Right lobe of liver (tissue), 6 donors: ENCODE measurements at regions not wholly inside any gene's neighbourhood (a gene's known extent, or its start where the extent isn't known, plus 50 kb on each side); places are given as distances from the start of the nearest gene placed in this dataset.

Source experiments
- ATAC-seq, 4 donors: fragments of 200-7000 bp; cut with Tn5 transposase; one replicate each; pipeline ENCODE4 v1.9.1; 2020; ENCODE audit warnings: mild to moderate bottlenecking in 4 of 4, moderate library complexity in 4 of 4
- DNase-seq, 3 donors: peaks; one replicate each; pipeline ENCODE4 v3.0.0-alpha.2; 2020
- H3K27ac ChIP-seq, 3 donors: fragments of 200-600 bp; one replicate each; pipeline ENCODE4 v1.8.0; 2022
- H3K27me3 ChIP-seq, 2 donors: fragments of 200-600 bp; one replicate each; pipeline ENCODE4 v1.8.0; 2022
- H3K36me3 ChIP-seq, 4 donors: fragments of 200-600 bp; sonication (generic) in 1 of 4; one replicate each; pipeline versions ENCODE4 v1.5.1 to v1.8.0; 2017 to 2022; ENCODE audit warnings: control low read depth in 1 of 4
- H3K4me1 ChIP-seq, 4 donors: fragments of 200-600 bp; sonication (generic) in 1 of 4; one replicate each; pipeline versions ENCODE4 v1.5.1 to v1.8.0; 2017 to 2022; ENCODE audit warnings: control low read depth in 1 of 4
- H3K4me3 ChIP-seq, 3 donors: fragments of 200-600 bp; one replicate each; pipeline ENCODE4 v1.8.0; 2022
- H3K9me3 ChIP-seq, 4 donors: fragments of 200-600 bp; sonication (generic) in 1 of 4; one replicate each; pipeline versions ENCODE4 v1.5.1 to v1.8.0; 2017 to 2022; ENCODE audit warnings: control low read depth in 1 of 4
- CTCF ChIP-seq, 4 donors: fragments of 200-600 bp in 3 of 4; fragments of 450-650 bp in 1 of 4; IDR thresholded peaks; one replicate each; pipeline versions ENCODE4 v1.5.1 to v1.8.0; 2016 to 2022; ENCODE audit warnings: antibody characterized with exemption in 4 of 4, mild to moderate bottlenecking in 2 of 4
- POLR2A ChIP-seq: fragments of 450-650 bp; IDR thresholded peaks from one replicate; pipeline ENCODE4 v1.6.1; 2017; ENCODE audit warnings: antibody characterized with exemption, mild to moderate bottlenecking
- WGBS: methylation state at CpG from one replicate; pipeline ENCODE4 v1.1.6; 2018; ENCODE audit warnings: low coverage, low lambda C conversion rate; ENCODE audit not compliant: insufficient coverage; ENCODE audit errors: missing lambda C conversion rate; 5-methylcytosine and 5-hydroxymethylcytosine counted together
- intact Hi-C, 2 donors: fragments of 100-400 bp; cut with DNase I; formaldehyde crosslinking; loops; one replicate each; pipeline versions ENCODE4 v1.11.2 to v1.14.1; 2022
- donor health status: DM: no; HTN: yes; CAD: no.
- donor health status: DM: no; HTN: no; CAD: no.
- donor health status: DM: no; HTN: no; CAD: no.
- donor health status: DM: no; HTN: yes; CAD: no.
- donor health status: DM: no; HTN: yes; CAD: no.

DNA sequence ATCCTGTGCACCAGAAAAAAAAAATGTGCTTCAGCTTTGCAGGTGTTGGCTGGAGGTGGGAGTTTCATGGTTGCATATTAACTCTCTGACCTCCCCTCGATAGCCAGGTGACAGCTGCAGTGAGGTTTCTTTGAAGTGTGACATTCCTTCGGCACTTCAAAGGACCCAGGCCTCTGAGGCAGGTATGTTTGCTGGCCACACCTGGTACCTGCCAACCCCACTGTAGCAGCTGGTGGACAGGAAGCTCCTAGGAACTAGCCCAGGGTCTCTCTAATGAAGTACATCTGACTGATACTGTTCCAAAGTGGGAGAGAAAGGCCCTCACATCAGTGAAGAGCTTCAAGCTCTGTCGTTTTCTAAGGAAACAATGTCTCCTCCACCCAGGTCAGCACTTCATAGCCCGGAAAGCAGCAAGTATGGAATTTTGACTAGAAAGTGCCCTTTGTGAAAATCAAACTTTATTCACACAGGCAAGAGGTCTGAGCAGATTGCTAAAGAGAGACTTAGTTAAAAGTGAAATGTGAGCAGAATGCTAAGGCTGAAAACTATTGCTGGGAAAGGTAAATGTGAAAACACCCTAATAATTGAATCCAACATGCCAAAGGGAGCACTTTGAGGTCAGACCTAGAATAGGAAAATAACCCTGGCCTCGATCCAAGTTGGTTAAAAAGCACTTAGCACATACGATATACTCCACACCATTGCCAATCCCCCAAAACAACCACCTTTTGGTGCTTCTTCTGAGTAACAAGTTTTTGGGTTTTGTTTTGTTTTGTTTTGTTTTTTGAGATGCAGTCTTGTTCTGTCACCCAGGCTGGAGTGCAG, 71.3 kb downstream of the PHLDA1 start:
- Histone ChIP-seq H3K36me3 (no peaks in the 10 kb centered on the region), H3K4me1 (no peaks in the 10 kb centered on the region), H3K27ac (no peak overlapping the region), H3K9me3 (no peaks in the 10 kb centered on the region), H3K4me3 (no peak overlapping the region), H3K27me3 (no peaks in the 10 kb centered on the region)
- intact Hi-C loops, result no loop called here
- 36% methylated on average over 6 of the region's 6 CpGs for WGBS
- ATAC-seq, result peak; percentile 44 to 51 (median 48)
- TF ChIP-seq CTCF (IDR thresholded peaks at IDR 0.05) (no peak), POLR2A (no peak)
- no peak for DNase-seq

- 50% methylated on average over 2 of the region's 2 CpGs for WGBS
- TF ChIP-seq CTCF (IDR thresholded peaks at IDR 0.05), result no peak
- no peak for TF ChIP-seq POLR2A
- no peak for DNase-seq
- Histone ChIP-seq H3K9me3 (no peaks in the 10 kb centered on the region), H3K27me3 (no peaks in the 10 kb centered on the region), H3K27ac (no peak overlapping the region), H3K4me1 (no peaks in the 10 kb centered on the region), H3K4me3 (no peak overlapping the region), H3K36me3 (no peaks in the 10 kb centered on the region)
- no peak for ATAC-seq
- intact Hi-C loops, result no loop called here
These were observed 72.1 kb downstream of the PHLDA1 start for GRCh38 chr12:75959506-75959905.

DNA sequence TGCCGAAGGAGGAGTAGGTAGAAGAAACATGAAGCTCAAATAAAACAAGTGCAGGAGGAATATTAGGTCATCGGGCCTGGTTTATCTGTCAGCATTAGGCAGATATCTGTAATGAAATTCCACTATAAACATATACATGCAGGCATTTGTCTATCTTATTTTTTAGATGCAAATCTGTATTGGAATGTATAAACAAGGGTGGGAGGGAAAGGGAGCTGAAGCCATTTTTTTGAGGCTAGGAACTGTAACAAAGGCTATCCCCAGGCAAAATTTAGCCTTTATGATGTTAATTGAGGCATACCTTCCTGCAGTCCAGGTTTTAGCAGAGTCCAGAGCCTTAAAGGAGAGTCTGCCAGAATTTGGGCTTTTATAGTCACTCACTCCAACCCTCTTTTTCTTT, 72.5 kb downstream of the PHLDA1 start:
- Histone ChIP-seq H3K4me3 (no peak overlapping the region), H3K4me1 (no peaks in the 10 kb centered on the region), H3K9me3 (no peaks in the 10 kb centered on the region), H3K27me3 (no peaks in the 10 kb centered on the region), H3K36me3 (no peaks in the 10 kb centered on the region), H3K27ac (no peak overlapping the region)
- intact Hi-C loops, result no loop called here
- no peak for TF ChIP-seq POLR2A
- no peak for TF ChIP-seq CTCF (IDR thresholded peaks at IDR 0.05)
- DNase-seq, result no peak
- WGBS, result 80% methylated on average over 2 of the region's 2 CpGs
- ATAC-seq, result no peak

DNA sequence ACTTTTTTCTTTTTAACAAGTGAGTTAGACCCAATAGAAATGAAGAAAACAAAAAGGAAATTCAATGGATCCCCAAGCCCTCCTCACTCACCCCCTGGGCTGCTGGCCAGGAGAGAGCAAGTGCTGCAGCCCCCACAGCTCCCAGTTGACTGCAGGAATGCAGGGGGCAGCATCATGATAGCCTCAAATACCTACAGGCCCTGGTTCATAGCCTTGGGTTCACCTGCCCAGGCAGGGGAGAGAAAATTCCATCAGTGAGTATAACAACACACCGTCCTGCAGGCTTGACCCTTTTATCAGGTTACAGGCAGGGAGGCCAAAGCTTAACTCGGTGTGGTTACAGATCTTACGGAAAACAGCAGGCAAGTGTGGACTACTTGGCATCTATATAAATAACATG, 76.3 kb downstream of the PHLDA1 start:
- WGBS, result 88% methylated on average over 3 of the region's 3 CpGs
- Histone ChIP-seq H3K27ac (no peak overlapping the region), H3K27me3 (no peaks in the 10 kb centered on the region), H3K4me1 (peaks cover 0 to 11% (median 3%) of the 10 kb centered on the region in 4 donors), H3K4me3 (no peak overlapping the region), H3K9me3 (no peaks in the 10 kb centered on the region), H3K36me3 (no peaks in the 10 kb centered on the region)
- no peak for DNase-seq
- intact Hi-C loops, result no loop called here
- ATAC-seq, result no peak
- no peak for TF ChIP-seq POLR2A
- TF ChIP-seq CTCF (IDR thresholded peaks at IDR 0.05), result no peak
